Esophagus squamous epithelium (tissue), 4 donors: ENCODE measurements at regions not wholly inside any gene's neighbourhood (a gene's known extent, or its start where the extent isn't known, plus 50 kb on each side); places are given as distances from the start of the nearest gene placed in this dataset.

Experiments used
- POLR2A ChIP-seq, 4 donors: fragments of 450-650 bp; IDR thresholded peaks; one replicate each; pipeline ENCODE4 v1.6.1; 2017; ENCODE audit warnings: antibody characterized with exemption in 4 of 4, mild to moderate bottlenecking in 4 of 4, moderate library complexity in 3 of 4
- TF ChIP-seq, protein P1 (sequence below), 6 experiments: fragments of 450-650 bp in 4 of 6; fragments of 200-600 bp in 2 of 6; sonication (generic) in 2 of 6; IDR thresholded peaks; one replicate each; pipeline ENCODE4 v1.5.1; 2016 to 2019; ENCODE audit warnings: antibody characterized with exemption in 6 of 6, mild to moderate bottlenecking in 4 of 6, moderate library complexity in 4 of 6

DNA sequence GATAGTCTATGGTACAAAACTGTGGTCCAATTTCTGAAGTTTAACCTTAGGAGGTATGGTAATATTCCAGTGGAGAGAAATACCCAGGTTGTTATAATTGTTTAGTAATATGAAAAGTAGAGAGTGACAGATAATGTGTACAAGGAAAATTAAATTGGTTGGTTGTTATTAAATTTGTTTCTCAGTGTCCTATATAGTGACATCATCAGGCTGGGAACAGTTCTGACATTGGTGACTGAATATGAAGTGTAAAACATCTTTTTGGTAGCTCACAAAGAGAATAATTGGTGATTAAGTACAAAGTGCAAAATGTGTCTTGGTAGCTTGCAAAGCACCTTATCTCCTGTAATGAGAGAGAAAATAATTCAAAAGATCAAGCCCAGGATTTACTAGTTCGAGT, 1806.1 kb upstream of the CDH6 start:
- TF ChIP-seq, protein P1, sequence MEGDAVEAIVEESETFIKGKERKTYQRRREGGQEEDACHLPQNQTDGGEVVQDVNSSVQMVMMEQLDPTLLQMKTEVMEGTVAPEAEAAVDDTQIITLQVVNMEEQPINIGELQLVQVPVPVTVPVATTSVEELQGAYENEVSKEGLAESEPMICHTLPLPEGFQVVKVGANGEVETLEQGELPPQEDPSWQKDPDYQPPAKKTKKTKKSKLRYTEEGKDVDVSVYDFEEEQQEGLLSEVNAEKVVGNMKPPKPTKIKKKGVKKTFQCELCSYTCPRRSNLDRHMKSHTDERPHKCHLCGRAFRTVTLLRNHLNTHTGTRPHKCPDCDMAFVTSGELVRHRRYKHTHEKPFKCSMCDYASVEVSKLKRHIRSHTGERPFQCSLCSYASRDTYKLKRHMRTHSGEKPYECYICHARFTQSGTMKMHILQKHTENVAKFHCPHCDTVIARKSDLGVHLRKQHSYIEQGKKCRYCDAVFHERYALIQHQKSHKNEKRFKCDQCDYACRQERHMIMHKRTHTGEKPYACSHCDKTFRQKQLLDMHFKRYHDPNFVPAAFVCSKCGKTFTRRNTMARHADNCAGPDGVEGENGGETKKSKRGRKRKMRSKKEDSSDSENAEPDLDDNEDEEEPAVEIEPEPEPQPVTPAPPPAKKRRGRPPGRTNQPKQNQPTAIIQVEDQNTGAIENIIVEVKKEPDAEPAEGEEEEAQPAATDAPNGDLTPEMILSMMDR (IDR thresholded peaks at IDR 0.05): no peak
- TF ChIP-seq POLR2A (IDR thresholded peaks at IDR 0.05): no peak
